IPS-20b (cell line): ENCODE measurements at regions not wholly inside any gene's neighbourhood (a gene's known extent, or its start where the extent isn't known, plus 50 kb on each side); places are given as distances from the start of the nearest gene placed in this dataset.
"Not testable (repeated sequence)": the region's sequence is repeated elsewhere in the genome, so short reads cannot be mapped to it uniquely, and the experiment has no call there.

Experiments used
- H3K27ac ChIP-seq: one replicate; pipeline ENCODE4 v1.5.1; 2013; ENCODE audit warnings: low read length
- H3K27me3 ChIP-seq: 2 replicates; pipeline ENCODE4 v1.6.1; 2013; ENCODE audit warnings: mild to moderate bottlenecking, low read length, inconsistent platforms; ENCODE audit not compliant: insufficient read depth
- H3K36me3 ChIP-seq: 2 replicates; pipeline ENCODE4 v1.6.1; 2013; ENCODE audit warnings: low read depth, mild to moderate bottlenecking, inconsistent platforms, low read length, moderate library complexity; ENCODE audit not compliant: insufficient read depth
- H3K4me1 ChIP-seq: 2 replicates; pipeline ENCODE4 v1.6.1; 2013; ENCODE audit warnings: mild to moderate bottlenecking, control low read depth, inconsistent platforms, low read length, moderate library complexity; ENCODE audit not compliant: insufficient read depth
- H3K4me3 ChIP-seq: 2 replicates; pipeline ENCODE4 v1.5.1; 2013; ENCODE audit warnings: mild to moderate bottlenecking, low read length, inconsistent platforms
- H3K9ac ChIP-seq: 2 replicates; pipeline ENCODE4 v1.6.1; 2013; ENCODE audit warnings: low read depth, mild to moderate bottlenecking, inconsistent platforms, low read length, moderate library complexity
- H3K9me3 ChIP-seq: 2 replicates; pipeline ENCODE4 v1.6.1; 2013; ENCODE audit warnings: mild to moderate bottlenecking, low read depth, low read length, inconsistent platforms; ENCODE audit not compliant: insufficient read depth

GRCh38 chr7:47188136-47188535 lies 393.8 kb downstream of the TNS3 start:
- Histone ChIP-seq H3K4me3 (no peak overlapping the region), H3K27me3 (no peaks in the 10 kb centered on the region), H3K9ac (no peak overlapping the region), H3K9me3 (no peaks in the 10 kb centered on the region), H3K36me3 (no peaks in the 10 kb centered on the region), H3K27ac (no peak overlapping the region), H3K4me1 (no peaks in the 10 kb centered on the region)

- Histone ChIP-seq H3K4me1 (no peaks in the 10 kb centered on the region), H3K27me3 (no peaks in the 10 kb centered on the region), H3K36me3 (no peaks in the 10 kb centered on the region), H3K9ac (no peak overlapping the region), H3K9me3 (no peaks in the 10 kb centered on the region), H3K27ac (no peak overlapping the region), H3K4me3 (no peak overlapping the region)
Observed at GRCh38 chr7:47186316-47186715, 395.6 kb downstream of the TNS3 start.

GRCh38 chr7:47185839-47186238 lies 396.1 kb downstream of the TNS3 start:
- Histone ChIP-seq H3K36me3 (no peaks in the 10 kb centered on the region), H3K27me3 (no peaks in the 10 kb centered on the region), H3K27ac (no peak overlapping the region), H3K4me3 (no peak overlapping the region), H3K9ac (no peak overlapping the region), H3K9me3 (no peaks in the 10 kb centered on the region), H3K4me1 (no peaks in the 10 kb centered on the region)

GRCh38 chr7:47185170-47185569 lies 396.7 kb downstream of the TNS3 start:
- Histone ChIP-seq H3K4me1 (no peaks in the 10 kb centered on the region), H3K36me3 (no peaks in the 10 kb centered on the region), H3K4me3 (no peak overlapping the region), H3K27me3 (no peaks in the 10 kb centered on the region), H3K27ac (no peak overlapping the region), H3K9ac (no peak overlapping the region), H3K9me3 (no peaks in the 10 kb centered on the region)

- Histone ChIP-seq H3K4me3 (no peak overlapping the region), H3K27me3 (no peaks in the 10 kb centered on the region), H3K4me1 (peaks cover 5% of the 10 kb centered on the region; the same call in 1 of the 2 replicates), H3K9ac (no peak overlapping the region), H3K36me3 (no peaks in the 10 kb centered on the region), H3K27ac (no peak overlapping the region), H3K9me3 (no peaks in the 10 kb centered on the region)
Observed at GRCh38 chr7:47183862-47184590, 397.9 kb downstream of the TNS3 start.

GRCh38 chr7:47181746-47182361 lies 400.1 kb downstream of the TNS3 start:
- Histone ChIP-seq H3K27ac (no peak overlapping the region), H3K9me3 (peaks cover 4% of the 10 kb centered on the region), H3K27me3 (no peaks in the 10 kb centered on the region), H3K4me3 (no peak overlapping the region), H3K36me3 (no peaks in the 10 kb centered on the region), H3K4me1 (peaks cover 5% of the 10 kb centered on the region; the same call in 1 of the 2 replicates), H3K9ac (no peak overlapping the region)

GRCh38 chr7:47180516-47180826 lies 401.4 kb downstream of the TNS3 start:
- Histone ChIP-seq H3K4me3 (no peak overlapping the region), H3K9me3 (peaks cover 11% of the 10 kb centered on the region), H3K9ac (no peak overlapping the region), H3K36me3 (no peaks in the 10 kb centered on the region), H3K27me3 (no peaks in the 10 kb centered on the region), H3K27ac (no peak overlapping the region), H3K4me1 (peaks cover 5% of the 10 kb centered on the region; the same call in 1 of the 2 replicates)

- Histone ChIP-seq H3K27me3 (no peaks in the 10 kb centered on the region), H3K36me3 (no peaks in the 10 kb centered on the region), H3K9ac (no peak overlapping the region), H3K4me3 (no peak overlapping the region), H3K9me3 (peaks cover 11% of the 10 kb centered on the region), H3K4me1 (peaks cover 5% of the 10 kb centered on the region; the same call in 1 of the 2 replicates), H3K27ac (no peak overlapping the region)
Observed at GRCh38 chr7:47179812-47180515, 401.9 kb downstream of the TNS3 start.

GRCh38 chr7:47172602-47173539 lies 409.0 kb downstream of the TNS3 start:
- not testable (repeated sequence) for H3K4me1 ChIP-seq, H3K9ac ChIP-seq, H3K36me3 ChIP-seq, H3K27ac ChIP-seq, H3K4me3 ChIP-seq, H3K27me3 ChIP-seq
- peaks cover 11% of the 10 kb centered on the region for H3K9me3 ChIP-seq

GRCh38 chr7:47170516-47170915 lies 411.4 kb downstream of the TNS3 start:
- H3K27ac ChIP-seq, result no peak overlapping the region
- no peaks in the 10 kb centered on the region for H3K36me3 ChIP-seq
- no peaks in the 10 kb centered on the region for H3K9me3 ChIP-seq
- no peak overlapping the region for H3K9ac ChIP-seq
- H3K27me3 ChIP-seq, result no peaks in the 10 kb centered on the region
- H3K4me1 ChIP-seq, result no peaks in the 10 kb centered on the region
- no peak overlapping the region for H3K4me3 ChIP-seq

- Histone ChIP-seq H3K27ac (no peak overlapping the region), H3K4me3 (no peak overlapping the region), H3K4me1 (peaks cover 6% of the 10 kb centered on the region; the same call in 1 of the 2 replicates), H3K9me3 (peaks cover 12% of the 10 kb centered on the region), H3K9ac (no peak overlapping the region), H3K27me3 (no peaks in the 10 kb centered on the region), H3K36me3 (no peaks in the 10 kb centered on the region)
Observed at GRCh38 chr7:47154791-47155190, 427.1 kb downstream of the TNS3 start.
